ELF-1 (cell line): ENCODE measurements at regions not wholly inside any gene's neighbourhood (a gene's known extent, or its start where the extent isn't known, plus 50 kb on each side); places are given as distances from the start of the nearest gene placed in this dataset.

Experiments
- DNase-seq: peaks from one replicate; pipeline ENCODE4 v3.0.0-alpha.2; 2016; ENCODE audit warnings: low read depth, low spot score

DNA sequence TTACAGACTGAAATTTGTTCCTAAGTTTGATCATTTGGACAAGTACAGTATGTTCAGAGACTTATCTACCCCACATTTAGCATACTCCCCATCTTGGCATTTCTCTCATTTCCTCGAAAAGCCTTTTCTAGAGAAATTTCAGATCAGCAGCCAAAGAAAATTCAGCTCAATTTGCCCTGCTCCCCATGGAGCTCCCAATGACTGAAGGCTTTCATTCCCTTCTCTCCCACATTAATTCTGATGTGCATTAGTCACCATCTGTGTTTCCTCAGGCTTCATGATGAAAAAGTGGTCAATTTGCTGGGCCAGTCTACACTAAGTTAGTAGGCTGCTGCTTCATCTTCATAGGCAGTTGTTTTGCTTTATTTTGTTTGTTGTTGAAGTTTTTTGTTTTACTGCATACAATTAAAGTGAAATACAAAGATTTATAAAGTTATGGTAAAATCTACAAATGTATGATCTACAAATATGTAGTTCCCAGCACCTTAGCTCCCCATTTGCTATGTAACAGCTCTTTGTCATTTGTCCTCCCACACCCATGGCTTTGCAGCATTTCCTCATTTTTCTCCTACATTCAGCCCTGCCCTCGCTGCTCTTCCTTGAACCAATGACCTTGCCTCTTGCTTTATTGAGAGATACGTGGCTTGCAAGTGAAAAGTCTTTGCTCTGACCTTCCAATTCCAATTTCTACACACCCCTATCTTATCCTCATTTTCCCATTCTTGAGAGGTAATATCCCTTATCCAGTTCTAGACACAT is 193.9 kb downstream of the ANAPC10 start:
- no peak for DNase-seq

DNA sequence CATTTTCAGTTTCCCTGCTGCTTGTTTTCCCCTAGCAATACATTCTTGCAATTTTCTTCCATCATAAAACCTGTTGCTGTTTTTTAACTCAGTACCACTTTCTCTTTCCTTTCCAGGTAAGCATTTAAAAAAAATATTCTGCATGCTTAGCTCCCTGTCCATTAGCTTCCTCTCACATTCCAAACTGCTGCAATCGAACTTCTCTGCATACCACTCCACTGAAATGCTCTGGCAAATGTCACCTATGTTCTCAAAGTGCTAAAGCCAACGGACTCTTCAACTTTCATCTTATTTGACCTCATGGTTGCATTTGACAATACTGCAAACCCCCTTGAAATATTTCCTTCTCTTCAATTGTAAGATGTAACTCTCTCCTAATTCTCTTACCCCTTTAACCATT is 192.7 kb downstream of the ANAPC10 start:
- DNase-seq, result peak; percentile 4

DNA sequence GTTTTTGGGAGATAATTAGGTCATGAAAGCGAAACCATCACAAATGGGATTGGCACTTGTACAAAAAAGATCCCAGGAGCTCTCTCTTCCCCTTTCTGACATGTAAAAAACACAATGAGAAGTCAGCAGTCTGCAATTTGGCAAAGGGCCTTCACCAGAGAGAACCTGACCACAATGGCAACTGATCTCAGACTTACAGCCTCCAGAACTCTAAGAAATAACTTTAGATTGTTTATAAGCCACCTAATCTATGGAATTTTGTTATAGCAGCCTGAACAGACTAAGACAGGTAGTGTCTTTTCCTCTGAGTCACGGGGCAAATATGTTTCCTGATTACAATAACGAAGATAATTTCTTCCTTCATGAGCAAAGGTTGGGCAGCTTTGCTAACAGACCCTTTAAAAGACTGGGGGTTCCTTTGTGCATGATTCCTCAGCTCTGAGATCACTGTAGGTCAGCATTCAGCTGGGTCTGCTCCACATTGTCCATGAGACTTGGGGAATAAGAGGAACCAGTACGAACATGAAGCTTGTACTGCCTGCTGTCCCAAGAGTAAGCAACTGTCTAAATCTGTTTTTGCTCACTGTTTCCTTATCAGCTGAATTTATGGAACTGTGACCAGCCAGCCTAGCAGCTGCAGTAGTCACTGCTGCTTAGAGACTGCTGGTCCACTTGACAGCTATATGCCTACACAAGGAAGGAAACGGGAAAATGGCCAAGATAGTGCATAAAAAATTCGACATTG is 191.6 kb downstream of the ANAPC10 start:
- peak; percentile 11 for DNase-seq

DNA sequence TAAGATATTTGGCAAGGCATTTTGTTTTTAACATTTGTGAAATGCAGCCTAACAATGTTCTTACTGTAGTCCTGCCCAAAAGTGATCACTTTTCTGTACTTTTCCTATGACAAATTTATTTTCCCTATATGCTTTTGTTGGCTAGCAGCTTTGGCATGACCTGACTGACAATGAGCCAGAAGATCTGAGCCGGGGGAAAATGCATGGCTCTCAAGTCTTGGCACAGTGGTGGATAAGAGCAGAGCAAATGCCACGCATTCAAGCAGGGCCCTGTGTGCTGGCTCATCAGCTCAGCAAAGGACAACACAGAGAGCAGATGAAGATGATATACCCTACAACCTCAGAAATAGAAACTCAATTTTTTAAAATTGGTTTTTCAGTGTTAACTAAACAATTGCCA is 187.3 kb downstream of the ANAPC10 start:
- DNase-seq, result no peak
